Thoracic aorta (tissue), 2 donors: ENCODE measurements at regions not wholly inside any gene's neighbourhood (a gene's known extent, or its start where the extent isn't known, plus 50 kb on each side); places are given as distances from the start of the nearest gene placed in this dataset.

Experiments
- ATAC-seq: fragments of 150-250 bp; one replicate; pipeline ENCODE4 v1.8.0; 2017; ENCODE audit warnings: low read depth; ENCODE audit not compliant: insufficient number of reproducible peaks, low FRiP score
- DNase-seq: peaks from one replicate; pipeline ENCODE4 v3.0.0-alpha.2; 2020; ENCODE audit warnings: low spot score
- H3K27ac ChIP-seq, 2 donors: fragments of 200-600 bp; sonication (generic); 1 replicate in 1 of 2; 2 replicates in 1 of 2; pipeline ENCODE4 v1.5.1; 2016; ENCODE audit warnings: mild to moderate bottlenecking in 2 of 2, moderate library complexity in 2 of 2
- H3K27me3 ChIP-seq: fragments of 200-600 bp; sonication (generic); replicated peaks from 2 replicates; pipeline ENCODE4 v1.6.0; 2016; ENCODE audit warnings: mild to moderate bottlenecking; ENCODE audit not compliant: insufficient read depth
- H3K36me3 ChIP-seq: fragments of 200-600 bp; sonication (generic); one replicate; pipeline ENCODE4 v1.5.1; 2016
- H3K4me1 ChIP-seq, 2 donors: fragments of 200-600 bp; sonication (generic); 1 replicate in 1 of 2; 2 replicates in 1 of 2; pipeline versions ENCODE4 v1.5.1 to v1.6.0; 2016; ENCODE audit warnings: low read depth in 2 of 2, mild to moderate bottlenecking in 1 of 2; ENCODE audit not compliant: control insufficient read depth in 1 of 2
- H3K4me3 ChIP-seq: fragments of 200-600 bp; sonication (generic); 2 replicates; pipeline ENCODE4 v1.5.1; 2016; ENCODE audit warnings: mild to moderate bottlenecking
- H3K9me3 ChIP-seq: fragments of 200-600 bp; sonication (generic); 2 replicates; pipeline ENCODE4 v1.5.1; 2016
- TF ChIP-seq, protein P1 (sequence below): fragments of 200-600 bp; sonication (generic); IDR thresholded peaks from one replicate; pipeline ENCODE4 v1.5.1; 2019; ENCODE audit warnings: antibody characterized with exemption

DNA sequence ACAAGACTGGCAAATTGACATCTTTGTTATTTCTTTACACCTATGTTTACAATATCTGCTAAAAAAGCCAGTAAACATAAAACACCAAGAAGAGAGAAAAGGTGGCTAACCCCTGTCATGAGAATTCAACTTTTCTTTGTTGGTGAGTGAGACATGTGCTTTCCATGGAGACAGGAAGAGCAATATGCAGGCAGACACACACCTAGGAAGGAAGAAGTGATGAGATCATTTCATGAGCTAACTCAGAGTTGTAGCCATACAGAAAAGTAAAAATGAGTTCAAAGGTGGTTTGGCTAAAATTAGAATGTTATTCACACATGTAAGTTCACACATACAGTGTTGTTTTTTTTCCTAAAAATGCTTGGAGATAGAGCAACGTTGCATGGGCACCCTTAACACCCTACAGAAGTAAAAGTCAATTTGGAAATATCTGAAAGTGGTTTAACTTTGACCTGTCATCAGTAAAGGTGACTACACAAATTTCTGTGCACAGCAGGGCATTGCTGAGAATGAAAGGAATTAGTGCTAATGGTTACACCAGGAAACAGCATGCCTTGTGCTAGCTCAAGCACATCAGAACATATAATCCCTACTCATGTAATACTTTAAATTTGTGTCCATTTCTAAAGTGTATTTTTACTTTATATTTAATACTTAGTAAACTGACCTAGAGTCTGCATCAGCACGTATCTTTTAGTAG is 557.6 kb downstream of the CBLN2 start:
- ATAC-seq (no peak), DNase-seq (no peak)
- Histone ChIP-seq H3K27ac (no peak overlapping the region), H3K9me3 (no peaks in the 10 kb centered on the region), H3K27me3 (no peaks in the 10 kb centered on the region), H3K4me3 (no peak overlapping the region), H3K36me3 (no peaks in the 10 kb centered on the region), H3K4me1 (no peaks in the 10 kb centered on the region)
- TF ChIP-seq, protein P1, sequence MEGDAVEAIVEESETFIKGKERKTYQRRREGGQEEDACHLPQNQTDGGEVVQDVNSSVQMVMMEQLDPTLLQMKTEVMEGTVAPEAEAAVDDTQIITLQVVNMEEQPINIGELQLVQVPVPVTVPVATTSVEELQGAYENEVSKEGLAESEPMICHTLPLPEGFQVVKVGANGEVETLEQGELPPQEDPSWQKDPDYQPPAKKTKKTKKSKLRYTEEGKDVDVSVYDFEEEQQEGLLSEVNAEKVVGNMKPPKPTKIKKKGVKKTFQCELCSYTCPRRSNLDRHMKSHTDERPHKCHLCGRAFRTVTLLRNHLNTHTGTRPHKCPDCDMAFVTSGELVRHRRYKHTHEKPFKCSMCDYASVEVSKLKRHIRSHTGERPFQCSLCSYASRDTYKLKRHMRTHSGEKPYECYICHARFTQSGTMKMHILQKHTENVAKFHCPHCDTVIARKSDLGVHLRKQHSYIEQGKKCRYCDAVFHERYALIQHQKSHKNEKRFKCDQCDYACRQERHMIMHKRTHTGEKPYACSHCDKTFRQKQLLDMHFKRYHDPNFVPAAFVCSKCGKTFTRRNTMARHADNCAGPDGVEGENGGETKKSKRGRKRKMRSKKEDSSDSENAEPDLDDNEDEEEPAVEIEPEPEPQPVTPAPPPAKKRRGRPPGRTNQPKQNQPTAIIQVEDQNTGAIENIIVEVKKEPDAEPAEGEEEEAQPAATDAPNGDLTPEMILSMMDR = no peak

DNA sequence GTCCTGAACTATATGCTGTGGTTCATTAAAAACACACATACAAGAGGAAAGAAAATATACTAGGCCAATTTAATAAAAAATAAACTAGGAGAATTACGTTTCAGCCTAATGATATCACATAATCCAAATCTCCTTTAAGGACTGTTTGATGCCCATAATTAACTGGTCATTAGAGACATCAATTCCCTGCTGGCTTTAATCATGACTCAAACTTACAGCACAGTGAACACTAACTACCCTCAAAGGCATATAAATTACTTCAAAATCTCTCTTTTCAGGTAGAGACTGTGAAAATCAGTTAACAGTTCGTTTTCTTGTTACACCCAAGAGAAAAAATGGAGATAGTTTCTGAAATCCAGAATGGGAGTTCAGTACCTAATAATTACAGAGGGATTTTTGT is 567.4 kb downstream of the CBLN2 start:
- Histone ChIP-seq H3K9me3 (no peaks in the 10 kb centered on the region), H3K27ac (no peak overlapping the region), H3K27me3 (no peaks in the 10 kb centered on the region), H3K4me3 (no peak overlapping the region), H3K4me1 (no peaks in the 10 kb centered on the region), H3K36me3 (no peaks in the 10 kb centered on the region)
- TF ChIP-seq, protein P1 = no peak
- no peak for DNase-seq
- ATAC-seq = no peak

DNA sequence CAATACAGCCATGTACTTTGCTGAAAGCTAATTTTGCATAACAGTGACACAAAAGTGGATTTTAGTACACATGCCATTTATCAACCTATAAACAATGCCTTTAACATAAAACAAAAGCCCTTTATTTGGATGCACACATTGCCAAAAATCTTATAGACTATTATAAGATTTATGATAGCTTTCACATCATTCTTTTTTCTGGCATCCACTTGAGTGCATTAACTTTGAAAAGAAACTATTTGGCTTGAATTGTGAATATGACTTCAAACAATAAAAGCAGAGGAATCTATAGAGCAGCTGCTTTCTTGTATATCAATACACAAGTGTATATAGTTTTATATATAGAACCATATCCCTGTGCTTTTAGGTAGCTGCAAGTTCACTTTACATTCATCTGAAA is 577.4 kb downstream of the CBLN2 start:
- TF ChIP-seq, protein P1 = no peak
- no peaks in the 10 kb centered on the region for H3K4me1 ChIP-seq
- H3K9me3 ChIP-seq = peaks cover 6% of the 10 kb centered on the region
- H3K36me3 ChIP-seq = no peaks in the 10 kb centered on the region
- H3K27me3 ChIP-seq = no peaks in the 10 kb centered on the region
- no peak overlapping the region for H3K27ac ChIP-seq
- DNase-seq = no peak
- no peak overlapping the region for H3K4me3 ChIP-seq
- no peak for ATAC-seq

DNA sequence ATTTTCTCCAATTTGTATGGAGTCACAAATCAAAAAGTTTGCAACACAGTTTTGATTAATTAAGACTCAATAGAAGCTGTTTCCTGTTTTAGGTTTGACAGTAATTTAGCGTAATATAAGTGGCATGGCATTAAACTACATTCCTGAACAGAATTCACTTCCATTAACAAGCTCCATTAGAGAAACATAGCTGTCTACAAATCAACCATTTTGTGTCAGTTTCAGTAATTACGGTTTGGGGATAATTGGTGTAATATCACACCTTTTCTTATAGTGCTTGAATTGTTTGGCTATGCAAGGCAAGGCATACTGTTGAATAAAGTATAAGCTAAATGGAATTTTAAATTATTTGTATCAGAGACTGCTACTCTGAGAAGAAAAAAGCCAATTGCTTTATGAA is 585.5 kb downstream of the CBLN2 start:
- TF ChIP-seq, protein P1 = no peak
- Histone ChIP-seq H3K9me3 (no peaks in the 10 kb centered on the region), H3K4me3 (no peak overlapping the region), H3K36me3 (no peaks in the 10 kb centered on the region), H3K27me3 (no peaks in the 10 kb centered on the region), H3K27ac (no peak overlapping the region), H3K4me1 (no peaks in the 10 kb centered on the region)
- DNase-seq = no peak
- no peak for ATAC-seq

DNA sequence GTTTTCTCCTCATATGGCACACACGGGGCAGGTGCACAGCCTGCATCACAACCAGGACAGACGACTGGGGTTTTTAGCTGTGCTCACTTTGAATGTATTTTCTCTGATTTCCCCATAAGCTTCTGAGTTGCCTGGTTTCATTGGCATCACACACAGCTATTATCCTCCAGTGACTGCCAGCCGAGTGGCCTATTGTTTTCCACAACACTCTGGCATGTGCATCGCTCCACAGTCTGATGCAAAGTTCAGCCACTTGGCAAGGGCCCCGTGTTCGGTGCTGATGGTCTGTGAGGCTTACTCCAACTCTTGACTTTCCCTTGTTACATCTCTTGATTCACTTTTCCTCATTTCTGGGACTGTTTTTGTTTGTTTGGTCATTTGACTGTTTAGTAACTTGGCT is 593.1 kb downstream of the CBLN2 start:
- DNase-seq (no peak), ATAC-seq (no peak)
- Histone ChIP-seq H3K27me3 (no peaks in the 10 kb centered on the region), H3K36me3 (no peaks in the 10 kb centered on the region), H3K4me3 (no peak overlapping the region), H3K27ac (no peak overlapping the region), H3K4me1 (no peaks in the 10 kb centered on the region), H3K9me3 (no peaks in the 10 kb centered on the region)
- TF ChIP-seq, protein P1 = no peak
